Activated CD4-positive, alpha-beta T cell treated with anti-CD3 and anti-CD28 coated beads, Interleukin-2, amount 50 U/mL, for 48 hours (primary cell): ENCODE measurements at regions not wholly inside any gene's neighbourhood (a gene's known extent, or its start where the extent isn't known, plus 50 kb on each side); places are given as distances from the start of the nearest gene placed in this dataset.
"Not testable (repeated sequence)": the region's sequence is repeated elsewhere in the genome, so short reads cannot be mapped to it uniquely, and the experiment has no call there.

Experiments used
- DNase-seq, 2 experiments: peaks; one replicate each; pipeline ENCODE4 v3.0.0-alpha.2; 2020

GRCh38 chr4:64807821-64808220 is 398.6 kb upstream of the TECRL start:
- DNase-seq, result no peak

GRCh38 chr4:64799751-64800150 is 390.5 kb upstream of the TECRL start:
- no peak for DNase-seq

GRCh38 chr4:64798828-64799227 is 389.6 kb upstream of the TECRL start:
- DNase-seq, result not testable (repeated sequence)

GRCh38 chr4:64796581-64796980 is 387.3 kb upstream of the TECRL start:
- DNase-seq, result no peak

- no peak for DNase-seq
Observed at GRCh38 chr4:64784125-64784524, 374.9 kb upstream of the TECRL start.

- DNase-seq, result no peak
Observed at GRCh38 chr4:64781737-64782326, 372.6 kb upstream of the TECRL start.

GRCh38 chr4:64780664-64781063 is 371.4 kb upstream of the TECRL start:
- no peak for DNase-seq

GRCh38 chr4:64777286-64777685 is 368.0 kb upstream of the TECRL start:
- DNase-seq, result no peak

GRCh38 chr4:64776820-64777219 is 367.6 kb upstream of the TECRL start:
- no peak for DNase-seq

GRCh38 chr4:64774626-64775025 is 365.4 kb upstream of the TECRL start:
- DNase-seq, result no peak

- no peak for DNase-seq
Observed at GRCh38 chr4:64771149-64771548, 361.9 kb upstream of the TECRL start.

GRCh38 chr4:64767547-64767946 is 358.3 kb upstream of the TECRL start:
- DNase-seq, result no peak

GRCh38 chr4:64766565-64766964 is 357.3 kb upstream of the TECRL start:
- DNase-seq, result no peak

GRCh38 chr4:64756016-64756415 is 346.8 kb upstream of the TECRL start:
- no peak for DNase-seq

- DNase-seq, result no peak
Observed at GRCh38 chr4:64747919-64748715, 338.9 kb upstream of the TECRL start.

- DNase-seq, result no peak
Observed at GRCh38 chr4:64738240-64738639, 329.0 kb upstream of the TECRL start.

- not testable (repeated sequence) for DNase-seq
Observed at GRCh38 chr4:64737854-64738138, 328.5 kb upstream of the TECRL start.

- no peak for DNase-seq
Observed at GRCh38 chr4:64737026-64737853, 328.0 kb upstream of the TECRL start.

GRCh38 chr4:64729561-64729960 is 320.3 kb upstream of the TECRL start:
- no peak for DNase-seq

- no peak for DNase-seq
Observed at GRCh38 chr4:64727960-64728359, 318.7 kb upstream of the TECRL start.

- DNase-seq, result not testable (repeated sequence)
Observed at GRCh38 chr4:64727391-64727790, 318.1 kb upstream of the TECRL start.

- no peak for DNase-seq
Observed at GRCh38 chr4:64724689-64725088, 315.4 kb upstream of the TECRL start.

GRCh38 chr4:64721106-64721505 is 311.9 kb upstream of the TECRL start:
- no peak for DNase-seq

- no peak for DNase-seq
Observed at GRCh38 chr4:64718091-64718490, 308.8 kb upstream of the TECRL start.
